ENCODE measurements at regions not wholly inside any gene's neighbourhood (a gene's known extent, or its start where the extent isn't known, plus 50 kb on each side); places are given as distances from the start of the nearest gene placed in this dataset.

- no peak for TF ChIP-seq CTCF (conservative IDR thresholded peaks at IDR 0.05; ENCODE audit: low read depth, low read length)
- no peak overlapping the region for H3K4me3 ChIP-seq (ENCODE audit: low read depth, low read length)
- DNase-seq (ENCODE audit: low read depth): no peak
Measured at GRCh38 chrX:43165343-43165920, 387.5 kb upstream of the PPP1R2C start.

- TF ChIP-seq CTCF (conservative IDR thresholded peaks at IDR 0.05; ENCODE audit: low read depth, low read length): no peak
- DNase-seq (ENCODE audit: low read depth): no peak
- H3K4me3 ChIP-seq (ENCODE audit: low read depth, low read length): no peak overlapping the region
Measured at GRCh38 chrX:43166874-43167273, 388.9 kb upstream of the PPP1R2C start.

- TF ChIP-seq CTCF (conservative IDR thresholded peaks at IDR 0.05; ENCODE audit: low read depth, low read length): no peak
- no peak for DNase-seq (ENCODE audit: low read depth)
- H3K4me3 ChIP-seq (ENCODE audit: low read depth, low read length): no peak overlapping the region
Measured at GRCh38 chrX:43175434-43175833, 397.5 kb upstream of the PPP1R2C start.

GRCh38 chrX:43176686-43177085 is 398.7 kb upstream of the PPP1R2C start:
- DNase-seq (ENCODE audit: low read depth): no peak
- no peak for TF ChIP-seq CTCF (conservative IDR thresholded peaks at IDR 0.05; ENCODE audit: low read depth, low read length)
- no peak overlapping the region for H3K4me3 ChIP-seq (ENCODE audit: low read depth, low read length)

- H3K4me3 ChIP-seq (ENCODE audit: low read depth, low read length): no peak overlapping the region
- DNase-seq (ENCODE audit: low read depth): no peak
- TF ChIP-seq CTCF (conservative IDR thresholded peaks at IDR 0.05; ENCODE audit: low read depth, low read length): no peak
Measured at GRCh38 chrX:43188296-43188695, 410.3 kb upstream of the PPP1R2C start.

- no peak for DNase-seq (ENCODE audit: low read depth)
- no peak for TF ChIP-seq CTCF (conservative IDR thresholded peaks at IDR 0.05; ENCODE audit: low read depth, low read length)
- H3K4me3 ChIP-seq (ENCODE audit: low read depth, low read length): no peak overlapping the region
Measured at GRCh38 chrX:43211570-43211969, 433.6 kb upstream of the PPP1R2C start.

GRCh38 chrX:43218198-43218597 is 437.9 kb upstream of the MAOA start:
- DNase-seq (ENCODE audit: low read depth): no peak
- no peak overlapping the region for H3K4me3 ChIP-seq (ENCODE audit: low read depth, low read length)
- TF ChIP-seq CTCF (conservative IDR thresholded peaks at IDR 0.05; ENCODE audit: low read depth, low read length): no peak

All from epithelial cell of proximal tubule (primary cell).